HUES64 (cell line): ENCODE measurements at regions not wholly inside any gene's neighbourhood (a gene's known extent, or its start where the extent isn't known, plus 50 kb on each side); places are given as distances from the start of the nearest gene placed in this dataset.

Source experiments
- H3K27ac ChIP-seq: 2 replicates; pipeline ENCODE4 v1.7.0; 2013; ENCODE audit warnings: low read depth, low read length, inconsistent platforms
- H3K27me3 ChIP-seq: 2 replicates; pipeline ENCODE4 v1.6.1; 2013; ENCODE audit warnings: mild to moderate bottlenecking, low read length; ENCODE audit not compliant: insufficient read depth
- H3K36me3 ChIP-seq: 2 replicates; pipeline ENCODE4 v1.6.1; 2013; ENCODE audit warnings: mild to moderate bottlenecking, low read length; ENCODE audit not compliant: insufficient read depth
- H3K4me1 ChIP-seq: 2 replicates; pipeline ENCODE4 v1.6.1; 2013; ENCODE audit warnings: mild to moderate bottlenecking, low read length, moderate library complexity; ENCODE audit not compliant: insufficient read depth
- H3K4me3 ChIP-seq: 2 replicates; pipeline ENCODE4 v1.5.1; 2013; ENCODE audit warnings: mild to moderate bottlenecking, low read length, moderate library complexity
- H3K9ac ChIP-seq: 2 replicates; pipeline ENCODE4 v1.6.1; 2013; ENCODE audit warnings: mild to moderate bottlenecking, low read depth, low read length
- H3K9me3 ChIP-seq: 2 replicates; pipeline ENCODE4 v1.6.1; 2013; ENCODE audit warnings: low read depth, low read length; ENCODE audit not compliant: insufficient read depth
- WGBS: fragments of 150-250, 120-280 bp; methylation state at CpG from one replicate; pipeline ENCODE4 v1.1.7; 2013; ENCODE audit warnings: missing lambda C conversion rate; 5-methylcytosine and 5-hydroxymethylcytosine counted together

DNA sequence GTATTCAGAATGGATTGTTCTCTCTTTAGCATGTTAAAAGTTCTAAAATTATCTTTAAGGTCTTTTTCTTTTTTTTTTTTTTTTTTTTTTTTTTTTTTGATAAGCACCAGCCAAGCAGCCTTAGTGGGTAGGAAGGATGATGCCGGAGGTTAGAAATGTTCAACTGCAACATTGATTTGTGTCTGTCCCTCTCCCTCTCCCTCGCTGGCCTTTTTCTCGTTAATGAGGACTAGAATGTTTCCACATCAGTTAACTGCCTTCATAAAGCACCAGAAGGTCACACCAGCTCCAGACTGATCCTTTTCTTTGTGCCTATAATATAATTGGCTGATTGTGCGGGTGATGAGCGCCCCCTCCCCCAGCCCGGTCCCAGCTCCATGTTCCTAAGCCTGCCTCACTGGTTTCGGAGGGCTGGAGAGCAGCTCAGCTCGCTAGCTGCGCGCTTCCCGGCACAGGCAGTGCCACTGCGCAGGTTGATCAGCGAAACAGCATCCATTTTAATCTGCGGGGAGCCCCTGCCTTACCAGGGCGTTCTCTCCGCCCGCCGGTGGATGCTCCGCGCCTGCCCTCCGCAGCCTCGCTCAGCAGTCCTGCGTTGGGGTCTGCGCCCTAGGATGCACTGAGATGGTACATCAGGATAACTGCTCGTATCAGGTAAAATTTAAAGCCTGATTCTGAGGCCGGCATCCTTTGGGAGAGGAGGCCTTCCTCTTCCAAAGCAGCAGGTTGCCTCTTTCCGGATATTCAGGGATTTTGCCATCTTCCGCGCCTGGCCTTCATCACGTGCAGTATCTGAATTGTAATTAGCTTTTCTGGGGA is 148.9 kb upstream of the IL12A start, which contains the start of gene SCHIP1:
TSS of gene SCHIP1 (plus strand) at position 301 of the 819 bp plus-strand sequence.
- Histone ChIP-seq H3K9me3 (no peaks in the 10 kb centered on the region), H3K4me3 (peak within 1 kb of the TSS; percentile 60), H3K27me3 (no peaks in the 10 kb centered on the region), H3K4me1 (peaks cover 29% of the 10 kb centered on the region), H3K27ac (peak within 1 kb of the TSS; percentile 77), H3K9ac (peak within 1 kb of the TSS; percentile 82), H3K36me3 (no peaks in the 10 kb centered on the region)
- 58% methylated on average over 29 of the region's 30 CpGs for WGBS

DNA sequence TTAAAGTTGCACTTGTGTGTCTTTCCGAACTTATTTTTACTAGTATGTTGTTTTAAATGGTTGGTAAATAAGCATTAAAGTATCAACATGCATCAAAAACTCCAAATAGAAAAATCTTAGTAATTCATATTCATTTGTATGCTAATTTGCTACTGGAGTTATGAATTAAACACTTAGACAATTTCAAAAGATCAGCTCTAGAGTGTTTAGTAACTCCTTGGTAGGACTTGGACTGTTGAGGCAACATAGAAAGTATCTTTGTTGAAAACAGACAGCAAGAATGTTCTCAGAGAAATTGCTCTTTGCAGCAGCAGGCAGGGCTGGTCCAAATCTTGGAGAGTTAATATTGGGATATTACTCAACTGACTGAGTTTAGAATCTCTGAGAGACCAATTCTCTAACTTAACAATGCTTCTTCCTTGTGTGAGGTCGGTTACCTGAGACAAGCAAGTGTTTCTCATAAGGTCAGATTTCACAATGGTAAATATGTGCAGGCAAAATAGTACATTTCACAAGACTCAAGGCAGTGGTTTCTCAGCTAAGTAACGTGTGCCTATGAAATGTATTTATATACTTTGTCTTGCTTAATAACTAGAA is 147.8 kb upstream of the IL12A start:
- Histone ChIP-seq H3K27me3 (no peaks in the 10 kb centered on the region), H3K4me3 (peak overlapping the region; percentile 60), H3K9ac (peak overlapping the region; percentile 82; the same call in 1 of the 2 replicates), H3K9me3 (no peaks in the 10 kb centered on the region), H3K4me1 (peaks cover 32% of the 10 kb centered on the region), H3K36me3 (no peaks in the 10 kb centered on the region), H3K27ac (peak overlapping the region; percentile 77; the same call in 1 of the 2 replicates)
- WGBS, result 82% methylated on average over 2 of the region's 3 CpGs

DNA sequence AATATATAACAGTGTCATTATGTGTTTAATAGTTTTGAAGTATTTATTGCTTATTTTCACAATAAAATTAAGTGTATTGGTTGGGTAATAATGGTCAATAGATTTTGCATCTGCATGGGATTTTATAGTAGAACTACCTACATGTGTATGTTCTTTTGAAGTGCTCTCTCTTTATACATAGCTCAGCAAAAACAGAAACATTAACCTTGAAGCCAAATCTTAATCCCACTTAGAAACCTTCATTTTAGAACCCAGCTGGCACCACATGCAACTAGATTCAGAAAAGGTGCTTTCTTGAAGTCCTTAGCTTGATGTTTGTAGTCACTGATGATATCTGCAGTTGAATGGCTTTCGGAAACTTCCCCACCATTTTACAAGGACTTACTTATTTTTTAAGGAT is 146.9 kb upstream of the IL12A start:
- Histone ChIP-seq H3K4me1 (peaks cover 32% of the 10 kb centered on the region), H3K9ac (no peak overlapping the region), H3K27ac (no peak overlapping the region), H3K4me3 (no peak overlapping the region), H3K9me3 (no peaks in the 10 kb centered on the region), H3K36me3 (no peaks in the 10 kb centered on the region), H3K27me3 (no peaks in the 10 kb centered on the region)
- no CpG with 5 or more reads among the region's 1 CpG for WGBS

DNA sequence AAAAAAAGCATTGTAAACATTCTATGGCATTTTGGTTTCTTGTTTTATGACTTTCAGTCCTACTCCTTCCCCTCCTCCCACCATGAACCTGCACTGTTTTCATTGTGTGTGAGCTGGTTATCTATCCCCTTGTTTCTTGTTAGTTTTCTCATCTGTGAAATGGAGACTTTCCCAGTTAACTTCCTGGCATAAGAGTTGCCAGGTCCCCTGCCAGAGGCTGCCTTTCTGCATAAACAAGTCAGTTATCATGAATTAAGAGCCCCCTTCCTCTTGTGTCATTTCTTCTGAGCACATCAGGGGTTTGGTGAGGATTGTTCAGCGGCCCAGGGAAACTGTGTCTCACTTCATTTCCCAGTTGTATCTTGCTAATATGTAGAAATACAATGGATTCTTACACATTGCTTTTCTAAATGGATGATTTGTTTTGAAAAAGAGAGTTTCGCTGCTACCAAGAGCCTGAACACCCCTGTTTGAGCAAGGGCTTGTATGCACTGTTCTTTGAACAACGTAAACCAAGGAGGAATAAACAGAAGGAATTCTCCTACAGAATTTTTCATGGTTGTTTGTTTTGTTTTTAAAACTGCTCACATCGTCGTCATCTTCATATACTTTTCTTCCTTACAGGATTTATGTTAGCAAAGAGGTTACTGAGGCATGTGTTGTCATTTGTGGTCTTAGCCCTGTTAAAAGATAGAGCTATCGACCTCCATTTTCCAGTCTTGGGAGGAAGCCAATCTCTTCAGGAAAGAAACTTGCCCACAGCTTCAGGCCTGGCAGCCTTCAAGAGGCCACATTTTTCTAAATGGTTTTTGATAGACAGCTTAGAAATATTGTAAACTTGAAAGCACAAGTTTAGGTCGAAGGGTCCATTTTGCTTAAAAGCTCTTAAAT is 144.6 kb upstream of the IL12A start:
- WGBS, result 92% methylated on average over 4 of the region's 7 CpGs
- H3K9me3 ChIP-seq, result no peaks in the 10 kb centered on the region
- peaks cover 29% of the 10 kb centered on the region for H3K4me1 ChIP-seq
- H3K27me3 ChIP-seq, result no peaks in the 10 kb centered on the region
- no peak overlapping the region for H3K9ac ChIP-seq
- H3K27ac ChIP-seq, result no peak overlapping the region
- no peaks in the 10 kb centered on the region for H3K36me3 ChIP-seq
- H3K4me3 ChIP-seq, result no peak overlapping the region

DNA sequence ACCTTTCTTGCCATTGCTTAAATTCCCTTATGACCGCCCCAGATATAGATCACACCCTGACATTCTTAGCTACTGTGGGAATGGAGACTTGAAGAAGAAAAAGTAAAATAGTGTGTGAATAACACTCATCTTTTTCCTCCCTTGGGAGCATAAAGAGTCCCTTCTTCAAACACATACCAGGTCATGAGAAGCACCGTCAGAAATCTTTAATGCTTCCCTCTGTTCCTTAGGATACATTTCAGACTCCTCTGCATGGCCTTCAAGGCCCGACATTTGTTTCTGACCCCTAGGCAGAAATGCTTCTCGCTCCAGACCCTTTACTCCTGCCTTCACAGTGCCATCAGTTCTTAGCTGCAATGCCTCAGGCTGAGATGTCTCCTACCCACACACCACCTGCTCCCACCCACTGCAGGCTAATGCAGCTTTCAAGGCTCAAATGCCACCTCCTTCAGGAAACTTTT is 143.8 kb upstream of the IL12A start:
- H3K4me1 ChIP-seq, result peaks cover 23% of the 10 kb centered on the region
- no peaks in the 10 kb centered on the region for H3K27me3 ChIP-seq
- H3K9ac ChIP-seq, result no peak overlapping the region
- no peak overlapping the region for H3K27ac ChIP-seq
- 90% methylated on average over 3 of the region's 4 CpGs for WGBS
- H3K9me3 ChIP-seq, result no peaks in the 10 kb centered on the region
- no peak overlapping the region for H3K4me3 ChIP-seq
- no peaks in the 10 kb centered on the region for H3K36me3 ChIP-seq

DNA sequence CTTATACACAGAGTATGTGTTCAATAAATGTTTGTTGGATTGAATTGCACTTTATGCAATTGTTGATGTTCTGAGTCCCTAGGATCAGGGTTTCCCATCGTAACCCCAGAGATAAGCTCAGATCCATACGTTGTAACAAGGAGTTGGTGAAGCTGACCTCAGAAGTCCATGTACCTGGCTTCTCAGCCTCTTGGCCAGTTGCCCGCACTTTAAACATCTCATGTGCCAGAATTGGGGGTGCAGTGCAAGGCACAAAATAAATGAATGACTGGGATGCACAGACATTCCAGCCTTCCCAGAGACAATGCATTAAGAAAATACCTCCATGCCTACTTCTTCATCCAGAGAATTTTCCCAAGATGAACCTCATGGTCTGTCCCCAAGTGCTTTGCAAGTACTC is 142.9 kb upstream of the IL12A start:
- no peak overlapping the region for H3K4me3 ChIP-seq
- H3K27me3 ChIP-seq, result no peaks in the 10 kb centered on the region
- H3K4me1 ChIP-seq, result peaks cover 16% of the 10 kb centered on the region
- no peak overlapping the region for H3K27ac ChIP-seq
- H3K9ac ChIP-seq, result no peak overlapping the region
- WGBS, result 95% methylated on average over 3 of the region's 3 CpGs
- no peaks in the 10 kb centered on the region for H3K36me3 ChIP-seq
- H3K9me3 ChIP-seq, result no peaks in the 10 kb centered on the region

DNA sequence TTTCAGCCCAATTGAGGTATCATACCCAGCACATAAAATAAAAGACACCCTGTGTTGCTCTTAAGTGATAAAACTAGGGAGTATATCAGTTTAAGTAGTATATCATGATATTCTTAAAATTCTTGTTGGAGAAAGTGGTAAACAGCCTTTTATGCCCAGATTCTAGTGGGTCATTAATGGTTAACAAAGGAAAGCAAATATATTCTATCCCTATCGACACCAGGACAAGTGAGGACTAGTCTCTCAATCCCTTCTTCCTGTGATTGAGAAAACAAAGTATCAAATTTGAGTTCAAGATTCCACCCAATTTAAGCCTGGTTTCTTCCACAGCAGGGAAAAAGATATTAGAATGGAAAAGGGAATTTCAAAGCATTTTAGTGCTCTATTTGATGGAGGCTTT is 142.4 kb upstream of the IL12A start:
- no peak overlapping the region for H3K9ac ChIP-seq
- H3K27ac ChIP-seq, result no peak overlapping the region
- H3K27me3 ChIP-seq, result no peaks in the 10 kb centered on the region
- no peaks in the 10 kb centered on the region for H3K9me3 ChIP-seq
- no peaks in the 10 kb centered on the region for H3K36me3 ChIP-seq
- WGBS, result no CpG with 5 or more reads among the region's 1 CpG
- no peak overlapping the region for H3K4me3 ChIP-seq
- H3K4me1 ChIP-seq, result peaks cover 13% of the 10 kb centered on the region; the same call in 1 of the 2 replicates

DNA sequence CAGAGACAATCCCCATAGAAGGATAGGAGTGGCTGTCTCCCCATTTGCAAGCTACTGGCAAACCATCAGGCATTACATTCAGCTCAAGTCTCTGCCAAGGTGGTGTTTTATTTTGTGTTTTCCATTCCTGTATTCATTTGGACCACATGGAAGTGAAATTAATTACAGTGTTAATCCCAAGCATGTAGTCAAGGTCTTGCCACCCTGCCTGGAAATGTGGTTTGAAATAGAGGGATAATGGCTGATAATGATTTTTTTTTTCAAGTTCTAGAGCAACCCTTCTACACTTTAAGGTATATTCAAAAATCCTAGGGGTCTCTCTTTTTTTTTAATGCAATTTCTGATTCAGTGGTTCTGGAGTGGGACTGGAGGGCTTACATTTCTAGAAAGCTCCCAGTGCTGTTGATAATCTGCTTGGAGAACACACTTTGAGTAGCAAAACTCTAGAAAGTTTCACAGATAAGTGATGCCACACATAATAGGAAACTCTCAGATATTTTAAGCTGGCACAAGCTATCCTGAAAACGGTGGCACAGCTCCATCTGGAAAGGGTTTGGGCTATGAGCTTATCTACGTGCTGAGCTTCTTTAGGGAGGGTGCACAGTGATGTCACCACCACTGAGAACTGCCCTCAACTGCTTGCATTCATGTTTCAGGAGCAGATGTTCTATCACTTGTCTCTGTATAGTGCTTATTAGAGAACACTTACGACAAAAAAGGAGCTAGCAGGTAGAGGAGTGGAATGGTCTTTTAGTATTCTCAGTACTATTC is 140.1 kb upstream of the IL12A start:
- 92% methylated on average over 3 of the region's 3 CpGs for WGBS
- Histone ChIP-seq H3K4me3 (no peak overlapping the region), H3K27ac (no peak overlapping the region), H3K36me3 (no peaks in the 10 kb centered on the region), H3K9ac (no peak overlapping the region), H3K27me3 (no peaks in the 10 kb centered on the region), H3K9me3 (no peaks in the 10 kb centered on the region), H3K4me1 (peaks cover 34% of the 10 kb centered on the region)

DNA sequence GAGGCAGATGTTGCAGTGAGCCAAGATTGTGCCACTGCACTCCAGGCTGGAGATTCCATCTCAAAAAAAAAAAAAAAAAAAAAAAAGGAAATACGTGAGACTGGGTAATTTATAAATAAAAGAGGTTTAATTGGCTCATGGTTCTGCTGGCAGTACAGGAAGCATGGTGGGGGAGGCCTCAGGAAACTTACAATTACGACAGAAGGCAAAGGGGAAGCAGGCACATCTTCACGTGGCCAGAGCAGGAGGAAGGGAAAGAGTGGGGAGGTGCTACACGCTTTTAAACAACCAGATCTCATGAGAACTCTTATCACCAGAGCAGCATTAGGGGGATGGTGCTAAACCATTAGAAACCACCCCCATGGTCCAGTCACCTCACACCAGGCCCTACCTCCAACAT is 138.2 kb upstream of the IL12A start:
- H3K4me1 ChIP-seq, result peaks cover 41% of the 10 kb centered on the region
- no peak overlapping the region for H3K4me3 ChIP-seq
- 88% methylated on average over 4 of the region's 4 CpGs for WGBS
- no peaks in the 10 kb centered on the region for H3K9me3 ChIP-seq
- H3K9ac ChIP-seq, result no peak overlapping the region
- no peaks in the 10 kb centered on the region for H3K27me3 ChIP-seq
- no peaks in the 10 kb centered on the region for H3K36me3 ChIP-seq
- no peak overlapping the region for H3K27ac ChIP-seq

DNA sequence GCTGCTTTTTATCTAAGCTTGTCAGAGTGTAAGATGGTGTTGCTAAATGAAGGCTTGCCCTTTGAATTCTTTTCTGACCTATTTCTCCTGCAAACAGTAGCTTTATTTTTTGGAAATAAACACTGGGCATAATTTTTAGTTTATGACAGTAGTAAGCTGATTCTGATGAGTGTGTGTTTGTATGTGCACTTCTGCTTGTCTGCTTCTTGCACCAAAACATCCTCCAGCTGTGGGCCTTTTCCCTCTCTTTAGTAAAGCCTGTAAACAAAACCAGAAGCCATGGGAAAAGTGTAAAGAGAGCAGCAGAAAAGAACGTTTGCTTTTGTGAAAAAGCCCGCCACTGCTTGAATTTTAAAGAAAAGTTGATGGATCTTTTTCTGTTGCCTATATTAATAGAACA is 136.4 kb upstream of the IL12A start:
- Histone ChIP-seq H3K4me1 (peaks cover 51% of the 10 kb centered on the region), H3K4me3 (no peak overlapping the region), H3K36me3 (no peaks in the 10 kb centered on the region), H3K27me3 (no peaks in the 10 kb centered on the region), H3K9ac (peak overlapping the region; percentile 56; the same call in 1 of the 2 replicates), H3K27ac (peak overlapping the region; percentile 61), H3K9me3 (no peaks in the 10 kb centered on the region)
- WGBS, result 66% methylated on average over 2 of the region's 2 CpGs
